Upper lobe of left lung (tissue), 4 donors: ENCODE measurements at regions not wholly inside any gene's neighbourhood (a gene's known extent, or its start where the extent isn't known, plus 50 kb on each side); places are given as distances from the start of the nearest gene placed in this dataset.

Experiments
- CTCF ChIP-seq, 6 experiments: fragments of 450-650 bp in 4 of 6; fragments of 200-600 bp in 2 of 6; sonication (generic) in 2 of 6; IDR thresholded peaks; one replicate each; pipeline ENCODE4 v1.5.1; 2016 to 2019; ENCODE audit warnings: antibody characterized with exemption in 6 of 6
- POLR2A ChIP-seq, 4 donors: fragments of 450-650 bp; IDR thresholded peaks; one replicate each; pipeline ENCODE4 v1.5.1; 2016 to 2017; ENCODE audit warnings: antibody characterized with exemption in 4 of 4, mild to moderate bottlenecking in 2 of 4

GRCh38 chr4:180134091-180134866, 2108.9 kb upstream of the TENM3 start:
- TF ChIP-seq CTCF (IDR thresholded peaks at IDR 0.05) (no peak), POLR2A (IDR thresholded peaks at IDR 0.05) (no peak)
